ENCODE measurements at regions not wholly inside any gene's neighbourhood (a gene's known extent, or its start where the extent isn't known, plus 50 kb on each side); places are given as distances from the start of the nearest gene placed in this dataset.

- TF ChIP-seq EZH2 (IDR thresholded peaks at IDR 0.05; ENCODE audit: insufficient read depth, poor library complexity, severe bottlenecking) (no peak), EZH2phosphoT487 (IDR thresholded peaks at IDR 0.05; ENCODE audit: insufficient read depth, low read depth) (no peak)
These were observed 167.0 kb upstream of the HAAO start for GRCh38 chr2:42959234-42960001.
